ENCODE measurements at regions not wholly inside any gene's neighbourhood (a gene's known extent, or its start where the extent isn't known, plus 50 kb on each side); places are given as distances from the start of the nearest gene placed in this dataset.

DNA sequence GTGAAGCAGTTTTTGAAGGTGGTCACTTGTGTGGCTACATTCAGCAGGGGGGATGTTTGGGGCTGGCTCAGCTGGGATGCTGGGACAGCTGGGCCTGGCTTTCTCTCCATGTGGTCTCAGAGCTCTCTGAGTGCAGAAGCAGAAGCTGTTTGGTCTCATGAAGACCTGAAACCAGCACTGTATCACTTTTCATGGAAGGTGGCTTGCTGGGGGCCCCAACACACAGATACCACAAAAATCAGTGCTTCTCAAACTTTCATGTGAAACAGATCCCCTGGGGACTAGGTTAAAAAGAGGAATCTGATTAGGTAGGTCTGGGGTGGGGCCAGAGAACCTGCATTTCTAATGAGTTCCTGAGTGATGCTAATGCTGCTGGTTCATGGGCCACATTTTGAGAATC is 347.3 kb downstream of the DHX35 start:
- CTCF ChIA-PET = no interaction called here
- DNase-seq (no peak), ATAC-seq (no peak)
- Histone ChIP-seq H4K20me1 (ENCODE audit: low read length) (no peaks in the 10 kb centered on the region), H3K4me2 (ENCODE audit: low read length) (no peak overlapping the region), H3K4me3 (ENCODE audit: low read length) (no peak overlapping the region), H3K27ac (ENCODE audit: low read length) (no peak overlapping the region), H3K4me1 (ENCODE audit: insufficient read depth, low read length) (no peaks in the 10 kb centered on the region), H3K36me3 (ENCODE audit: low read depth, low read length) (no peaks in the 10 kb centered on the region), H3K9me2 (replicated peaks; ENCODE audit: low read length) (no peaks in the 10 kb centered on the region), H3K9ac (ENCODE audit: low read length) (no peak overlapping the region), H2AFZ (ENCODE audit: low read length) (no peak overlapping the region), H3K27me3 (ENCODE audit: low read length) (no peaks in the 10 kb centered on the region), H3F3A (ENCODE audit: low read length, unreplicated experiment) (no peaks in the 10 kb centered on the region), H3K79me2 (ENCODE audit: low read length) (no peaks in the 10 kb centered on the region), H3K9me3 (ENCODE audit: low read length) (no peaks in the 10 kb centered on the region)
- BruUV-seq (replicated peaks) = no TSS peak
- no peak for TF ChIP-seq EZH2phosphoT487 (IDR thresholded peaks at IDR 0.05; ENCODE audit: borderline replicate concordance, low read length)
- TF ChIP-seq EZH2 (IDR thresholded peaks at IDR 0.05; ENCODE audit: low read length, unreplicated experiment) = no peak
- TF ChIP-seq CTCF (conservative IDR thresholded peaks at IDR 0.05; ENCODE audit: low read depth, low read length) = no peak
- intact Hi-C loops (cut with micrococcal nuclease) = no loop called here
- POLR2A ChIA-PET (ENCODE audit: unreplicated experiment) = no interaction called here

DNA sequence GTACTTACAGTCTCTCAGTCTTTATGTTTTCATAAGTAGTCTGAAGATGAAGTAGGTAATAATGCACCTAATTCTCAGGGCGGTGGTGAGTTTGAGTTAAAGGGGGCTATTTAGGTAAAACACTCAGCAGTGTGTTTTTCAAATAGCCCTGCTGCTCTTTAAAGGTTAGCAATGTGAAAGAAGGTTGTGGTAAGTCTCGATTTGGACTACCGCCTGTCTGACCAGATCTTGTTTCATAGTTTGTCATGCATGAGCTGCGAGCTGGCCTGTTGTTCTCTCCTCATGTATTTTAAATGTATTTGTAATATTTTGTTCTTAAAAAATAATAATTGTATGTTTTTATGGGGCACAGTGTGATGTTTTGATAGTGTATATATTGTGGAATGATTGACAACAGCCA is 340.2 kb downstream of the DHX35 start:
- H3K4me2 ChIP-seq (ENCODE audit: low read length) = no peak overlapping the region
- no peaks in the 10 kb centered on the region for H3K9me2 ChIP-seq (replicated peaks; ENCODE audit: low read length)
- no peaks in the 10 kb centered on the region for H3K9me3 ChIP-seq (ENCODE audit: low read length)
- H2AFZ ChIP-seq (ENCODE audit: low read length) = no peak overlapping the region
- TF ChIP-seq CTCF (conservative IDR thresholded peaks at IDR 0.05; ENCODE audit: low read depth, low read length) (no peak), EZH2 (IDR thresholded peaks at IDR 0.05; ENCODE audit: low read length, unreplicated experiment) (no peak), EZH2phosphoT487 (IDR thresholded peaks at IDR 0.05; ENCODE audit: borderline replicate concordance, low read length) (no peak)
- no peaks in the 10 kb centered on the region for H3K4me1 ChIP-seq (ENCODE audit: insufficient read depth, low read length)
- H4K20me1 ChIP-seq (ENCODE audit: low read length) = no peaks in the 10 kb centered on the region
- intact Hi-C loops (cut with micrococcal nuclease) = no loop called here
- H3F3A ChIP-seq (ENCODE audit: low read length, unreplicated experiment) = no peaks in the 10 kb centered on the region
- ChIA-PET CTCF (no interaction called here), POLR2A (ENCODE audit: unreplicated experiment) (no interaction called here)
- no peak overlapping the region for H3K4me3 ChIP-seq (ENCODE audit: low read length)
- no peaks in the 10 kb centered on the region for H3K79me2 ChIP-seq (ENCODE audit: low read length)
- DNase-seq (no peak), ATAC-seq (no peak)
- H3K27me3 ChIP-seq (ENCODE audit: low read length) = no peaks in the 10 kb centered on the region
- no peak overlapping the region for H3K27ac ChIP-seq (ENCODE audit: low read length)
- no peak overlapping the region for H3K9ac ChIP-seq (ENCODE audit: low read length)
- no peaks in the 10 kb centered on the region for H3K36me3 ChIP-seq (ENCODE audit: low read depth, low read length)
- BruUV-seq (replicated peaks) = no TSS peak

GRCh38 chr20:39299783-39300182 is 337.6 kb downstream of the DHX35 start:
- no TSS peak for BruUV-seq (replicated peaks)
- H3K27ac ChIP-seq (ENCODE audit: low read length) = no peak overlapping the region
- no peak overlapping the region for H3K9ac ChIP-seq (ENCODE audit: low read length)

More at GRCh38 chr20:39299783-39300182, 337.6 kb downstream of the DHX35 start:
- H3K4me1 ChIP-seq (ENCODE audit: insufficient read depth, low read length) = no peaks in the 10 kb centered on the region
- no peak for ATAC-seq
- DNase-seq = no peak
- no peak overlapping the region for H3K4me3 ChIP-seq (ENCODE audit: low read length)
- H2AFZ ChIP-seq (ENCODE audit: low read length) = no peak overlapping the region
- ChIA-PET POLR2A (ENCODE audit: unreplicated experiment) (no interaction called here), CTCF (no interaction called here)
- no peaks in the 10 kb centered on the region for H3K36me3 ChIP-seq (ENCODE audit: low read depth, low read length)
- no peaks in the 10 kb centered on the region for H4K20me1 ChIP-seq (ENCODE audit: low read length)
- H3F3A ChIP-seq (ENCODE audit: low read length, unreplicated experiment) = no peaks in the 10 kb centered on the region
- H3K9me3 ChIP-seq (ENCODE audit: low read length) = no peaks in the 10 kb centered on the region
- H3K79me2 ChIP-seq (ENCODE audit: low read length) = no peaks in the 10 kb centered on the region
- intact Hi-C loops (cut with micrococcal nuclease) = no loop called here
- H3K9me2 ChIP-seq (replicated peaks; ENCODE audit: low read length) = no peaks in the 10 kb centered on the region
- no peak overlapping the region for H3K4me2 ChIP-seq (ENCODE audit: low read length)
- no peak for TF ChIP-seq EZH2phosphoT487 (IDR thresholded peaks at IDR 0.05; ENCODE audit: borderline replicate concordance, low read length)
- no peak for TF ChIP-seq EZH2 (IDR thresholded peaks at IDR 0.05; ENCODE audit: low read length, unreplicated experiment)
- TF ChIP-seq CTCF (conservative IDR thresholded peaks at IDR 0.05; ENCODE audit: low read depth, low read length) = no peak
- H3K27me3 ChIP-seq (ENCODE audit: low read length) = no peaks in the 10 kb centered on the region
